HG03575 (cell line): ENCODE measurements at regions not wholly inside any gene's neighbourhood (a gene's known extent, or its start where the extent isn't known, plus 50 kb on each side); places are given as distances from the start of the nearest gene placed in this dataset.
"Not testable (repeated sequence)": the region's sequence is repeated elsewhere in the genome, so short reads cannot be mapped to it uniquely, and the experiment has no call there.

Source experiments
- ATAC-seq: cut with Tn5 transposase; IDR thresholded peaks from one replicate; pipeline ENCODE4 v1.9.1; 2021; ENCODE audit not compliant: unreplicated experiment, insufficient number of reproducible peaks, low FRiP score; ENCODE audit errors: extremely low read depth

DNA sequence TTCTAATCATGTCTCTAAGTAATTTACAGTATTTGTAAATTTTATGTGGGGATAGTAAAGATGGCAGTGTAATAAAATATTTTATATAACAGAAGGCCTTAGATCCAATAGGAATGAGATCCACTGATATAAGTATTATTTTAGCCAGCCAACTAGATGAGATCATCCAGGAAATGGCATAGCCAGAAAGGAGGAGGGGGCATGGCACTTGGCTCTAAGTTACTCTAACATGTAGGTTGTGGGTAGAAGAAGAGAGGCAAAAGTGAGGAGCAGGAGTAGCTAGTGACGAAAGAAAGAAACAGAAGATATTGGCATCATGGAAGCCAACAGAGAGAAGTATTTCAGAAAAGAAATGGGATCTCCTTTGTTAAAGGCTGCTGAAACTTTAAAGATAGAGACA, 426.1 kb downstream of the PTPRC start:
- ATAC-seq, result no peak

DNA sequence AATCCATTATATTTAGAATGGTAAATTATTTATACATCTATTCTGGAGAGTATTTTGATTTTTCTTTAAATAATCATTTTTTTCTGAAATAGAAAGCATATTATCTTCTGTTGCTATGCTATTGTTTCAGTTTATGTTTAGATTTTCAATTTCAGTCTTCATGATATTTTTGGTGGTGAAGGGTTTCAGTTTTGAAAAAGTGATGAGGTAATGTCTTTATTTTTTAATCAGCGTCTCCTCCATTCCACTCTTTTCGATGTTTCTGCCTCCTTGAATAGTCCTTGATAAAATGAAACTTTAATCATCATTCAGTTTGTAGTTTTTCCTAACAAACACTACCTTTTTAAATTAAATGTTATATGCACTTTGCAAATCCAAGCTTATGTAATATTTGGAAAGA, 428.6 kb downstream of the PTPRC start:
- peak; percentile 89 for ATAC-seq

DNA sequence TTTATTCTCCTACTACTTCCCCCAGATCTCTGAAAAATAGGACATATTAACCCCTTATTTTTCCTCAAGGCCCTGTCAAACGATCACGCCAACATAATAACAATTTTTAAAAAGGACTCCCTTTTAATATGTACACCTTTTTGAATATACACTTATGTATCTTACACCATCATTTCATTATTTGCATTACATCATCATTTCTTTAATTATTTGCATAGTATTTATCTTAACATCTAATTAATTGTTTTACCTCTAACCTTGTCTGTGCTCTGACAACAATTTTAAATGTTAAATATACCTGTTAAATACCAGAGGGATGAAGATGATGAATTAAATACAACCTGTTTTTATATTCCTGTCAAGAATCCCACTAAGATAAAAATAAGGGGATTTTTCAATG, 432.2 kb downstream of the PTPRC start:
- no peak for ATAC-seq

DNA sequence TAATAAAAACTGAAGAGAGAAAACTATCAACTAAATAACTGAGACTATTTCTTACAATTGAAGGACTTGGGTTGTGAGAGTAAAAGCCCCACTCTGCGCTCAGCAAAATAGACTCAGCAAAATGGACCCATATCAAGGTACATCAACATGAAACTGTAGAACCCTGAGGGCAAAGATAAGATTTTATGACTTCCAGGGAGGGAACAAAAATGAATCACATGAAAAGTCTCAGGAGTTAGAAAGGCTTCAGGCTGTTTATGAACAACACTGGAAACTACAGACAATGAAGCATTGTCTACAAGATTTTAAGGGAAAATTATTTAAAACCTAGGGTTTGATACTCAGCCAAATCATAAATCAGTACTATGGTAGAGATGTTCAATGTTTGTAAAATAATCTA, 434.3 kb downstream of the PTPRC start:
- no peak for ATAC-seq

DNA sequence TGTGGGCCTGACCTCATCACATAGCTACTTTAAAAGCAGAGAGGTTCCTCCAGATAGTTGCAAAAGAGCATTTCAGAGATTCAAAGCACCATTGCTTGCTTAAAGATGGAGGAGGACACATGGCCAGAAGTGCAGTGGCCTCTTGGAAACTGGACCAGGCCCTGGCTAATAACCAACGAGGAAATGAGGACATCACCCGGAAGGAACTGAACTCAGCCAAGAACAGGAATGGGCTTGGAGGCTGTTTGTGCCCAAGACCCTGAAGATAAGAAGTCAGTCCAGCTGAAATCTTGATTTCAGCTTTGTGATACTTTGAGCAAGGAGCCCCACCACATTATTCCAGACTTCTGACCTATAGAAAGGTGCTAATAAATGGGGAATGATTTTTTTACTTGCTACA, 437.0 kb downstream of the PTPRC start:
- ATAC-seq, result no peak

DNA sequence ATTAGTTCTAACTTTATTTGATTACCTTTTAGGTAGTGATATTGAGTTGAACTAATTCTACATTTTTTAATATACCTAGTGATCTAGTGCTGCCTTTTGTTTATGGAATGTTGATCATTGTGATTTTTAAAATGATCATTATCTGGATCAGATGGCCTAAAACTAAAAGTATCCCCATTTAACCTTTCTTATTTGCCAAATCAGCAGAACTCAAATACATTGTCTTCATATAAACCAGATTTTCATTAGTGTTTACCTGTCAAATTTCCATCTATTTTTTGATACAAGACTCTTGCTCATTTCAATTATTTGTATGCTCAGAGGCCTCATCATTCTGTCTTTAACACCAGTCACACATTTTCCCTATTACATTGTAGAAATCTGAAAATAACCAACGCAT, 441.2 kb downstream of the PTPRC start:
- ATAC-seq, result no peak

DNA sequence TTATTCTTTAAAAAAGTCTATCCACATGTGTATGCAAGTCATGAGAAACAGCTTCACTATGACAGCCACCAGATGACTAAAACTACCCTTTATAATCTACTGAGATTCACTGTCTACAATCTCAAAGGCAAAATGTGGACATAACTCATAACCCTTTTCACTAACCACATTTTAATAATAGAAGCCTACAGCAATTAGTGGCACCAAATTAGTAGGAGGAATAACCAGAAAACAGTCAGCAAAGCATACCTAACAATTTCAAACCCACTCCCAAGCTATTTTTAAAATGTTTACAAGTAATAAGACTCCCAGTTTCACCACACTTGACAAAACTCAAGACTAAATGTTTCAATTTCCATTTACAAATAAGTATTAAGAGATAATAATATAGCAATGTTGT, 442.9 kb downstream of the PTPRC start:
- ATAC-seq, result peak; percentile 71

DNA sequence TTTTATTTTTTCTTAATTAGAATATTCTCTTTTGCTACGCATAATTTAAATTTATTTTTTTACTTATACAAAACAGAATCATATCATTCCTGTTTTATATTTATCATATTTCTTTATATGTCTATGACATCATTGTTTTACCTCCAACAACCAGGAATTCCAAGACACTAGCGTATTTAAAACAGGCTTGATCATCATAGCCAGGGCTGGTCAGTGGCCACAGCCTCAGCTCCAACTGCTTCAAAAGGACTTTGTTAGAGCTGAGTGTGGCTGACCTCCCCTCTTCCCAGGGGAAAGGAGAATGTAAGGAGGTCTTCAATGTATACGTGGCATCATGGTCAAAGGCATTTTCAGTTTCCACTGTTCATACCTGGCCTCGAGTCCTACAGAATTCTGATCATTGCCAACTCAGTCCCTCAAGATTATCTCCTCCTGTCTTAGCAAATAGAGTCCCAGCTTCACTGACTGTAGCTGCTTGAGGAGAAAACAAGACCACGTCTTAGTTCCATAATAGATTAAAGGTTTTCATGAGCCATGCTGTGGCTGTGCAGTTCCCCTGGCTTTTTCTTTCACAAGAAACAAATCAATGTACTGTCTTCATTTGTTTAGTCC, 444.0 kb downstream of the PTPRC start:
- no peak for ATAC-seq

DNA sequence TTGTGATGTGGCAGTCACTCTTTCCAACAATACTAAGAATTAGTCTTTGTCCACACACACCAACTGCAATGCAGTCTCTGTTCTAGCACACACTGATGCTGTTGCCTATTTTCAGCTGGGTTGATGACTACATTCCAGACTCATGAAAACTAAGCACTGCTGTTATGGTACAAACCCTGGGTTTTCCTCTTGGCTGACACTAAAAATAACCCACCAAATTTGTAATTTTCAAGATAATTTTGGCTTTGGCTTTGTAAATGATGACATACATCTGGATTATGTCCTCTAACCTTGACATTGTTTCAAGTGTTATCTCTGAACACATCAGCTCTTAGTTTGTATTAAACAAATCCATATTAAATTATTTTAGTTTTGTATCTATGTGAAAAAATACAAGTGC, 444.8 kb downstream of the PTPRC start:
- ATAC-seq, result no peak

DNA sequence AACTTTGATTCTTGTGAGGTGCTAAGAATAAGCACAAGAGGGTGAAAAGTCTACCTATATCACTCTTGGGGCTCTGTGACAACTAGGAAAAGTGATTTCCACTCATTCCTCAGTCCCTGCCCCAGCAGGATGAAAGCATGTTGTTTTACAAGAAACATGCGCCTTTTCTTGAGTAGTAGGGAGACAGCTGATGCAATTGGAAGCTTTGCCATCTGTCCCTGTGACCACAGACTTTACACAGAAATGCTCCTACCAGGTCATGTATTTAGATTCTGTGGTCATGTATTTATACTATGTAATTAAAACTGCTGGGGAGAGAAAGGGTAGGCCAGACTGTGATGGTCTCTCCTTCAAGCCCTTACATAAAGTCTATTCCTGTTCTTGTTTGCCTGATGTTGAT, 445.5 kb downstream of the PTPRC start:
- no peak for ATAC-seq

DNA sequence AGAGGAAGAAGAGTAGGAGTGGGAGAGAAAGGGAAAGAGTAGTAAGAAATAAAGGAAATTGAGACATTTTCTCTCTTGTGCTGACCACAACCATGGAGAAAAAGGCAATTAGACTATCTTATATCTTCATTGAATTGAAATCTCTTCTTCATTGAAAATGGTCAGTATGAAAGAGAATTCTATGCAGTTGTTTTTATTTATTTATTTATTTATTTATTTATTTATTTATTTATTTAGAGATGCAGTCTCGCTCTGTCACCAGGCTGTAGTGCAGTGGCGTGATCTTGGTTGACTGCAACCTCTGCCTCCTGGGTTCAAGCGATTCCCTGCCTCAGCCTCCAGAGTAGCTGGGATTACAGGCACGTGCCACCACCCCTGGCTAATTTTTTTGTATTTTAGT, 447.1 kb downstream of the PTPRC start:
- no peak for ATAC-seq

DNA sequence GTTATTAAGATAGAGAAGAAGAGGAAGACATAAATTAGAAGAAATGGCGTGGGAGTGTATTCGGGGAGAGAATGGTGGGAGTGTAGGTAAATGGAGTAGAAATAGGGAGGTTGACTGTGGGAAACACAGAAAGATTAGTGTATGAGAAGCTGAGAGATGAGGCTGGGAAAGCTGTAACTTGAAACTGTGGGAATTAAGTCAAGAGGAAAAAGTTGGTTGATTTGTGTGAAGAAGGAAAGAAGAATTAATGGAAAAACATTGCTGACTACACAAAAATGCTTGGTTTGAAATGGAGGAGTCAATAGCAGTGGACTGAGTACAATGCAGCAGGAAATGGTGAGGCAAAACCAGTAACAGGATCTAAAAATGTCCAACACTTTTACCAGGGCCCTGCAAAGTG, 448.3 kb downstream of the PTPRC start:
- ATAC-seq, result no peak

DNA sequence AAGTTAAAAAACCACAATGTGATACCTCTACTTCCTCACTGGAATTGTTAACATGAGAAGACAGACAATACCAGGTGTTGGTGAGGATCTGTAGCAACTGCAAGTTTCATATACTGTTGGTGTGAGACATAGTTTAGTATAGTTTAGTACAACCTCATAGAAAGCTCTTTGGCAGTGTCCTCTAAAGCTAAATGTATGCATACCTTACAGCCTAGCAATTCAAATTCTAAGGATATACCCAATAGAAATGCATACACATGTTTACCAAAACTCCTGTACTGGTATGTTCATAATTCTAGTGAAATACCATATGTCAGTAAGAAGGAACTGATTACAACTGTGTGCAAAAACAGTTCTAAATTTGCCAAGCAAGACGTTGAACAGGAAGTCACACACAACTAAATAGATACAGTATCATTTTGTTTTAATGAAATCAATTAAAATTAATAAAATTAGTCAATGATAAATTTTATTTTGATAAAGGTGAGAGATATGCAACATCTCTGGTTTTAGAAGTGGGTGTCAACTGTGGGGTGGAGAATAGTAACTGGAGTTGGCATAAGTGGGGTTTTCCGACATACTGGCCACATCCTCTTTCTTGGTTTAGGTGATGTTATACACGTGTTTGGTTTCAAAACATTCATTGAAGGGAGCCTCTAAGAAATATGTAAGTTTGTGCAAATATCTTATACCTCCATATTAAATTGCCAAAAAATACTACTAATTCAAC, 450.7 kb downstream of the PTPRC start:
- peak; percentile 81 for ATAC-seq

DNA sequence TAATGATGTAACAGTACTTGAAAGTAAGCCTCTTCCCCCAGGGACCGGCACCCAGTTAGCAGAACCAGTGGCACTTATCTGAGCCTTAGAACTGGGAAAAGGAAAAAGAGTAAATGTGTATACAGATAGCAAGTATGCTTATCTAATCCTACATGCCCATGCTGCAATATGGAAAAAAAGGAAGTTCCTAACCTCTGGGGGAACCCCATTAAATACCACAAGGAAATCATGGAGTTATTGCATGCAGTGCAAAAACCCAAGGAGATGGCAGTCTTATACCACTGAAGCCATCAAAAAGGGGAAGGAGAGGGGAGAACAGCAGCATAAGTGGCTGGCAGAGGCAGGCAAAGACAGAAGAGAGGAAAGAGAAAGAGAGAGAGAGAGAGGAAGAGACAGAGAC, 456.8 kb downstream of the PTPRC start:
- not testable (repeated sequence) for ATAC-seq

DNA sequence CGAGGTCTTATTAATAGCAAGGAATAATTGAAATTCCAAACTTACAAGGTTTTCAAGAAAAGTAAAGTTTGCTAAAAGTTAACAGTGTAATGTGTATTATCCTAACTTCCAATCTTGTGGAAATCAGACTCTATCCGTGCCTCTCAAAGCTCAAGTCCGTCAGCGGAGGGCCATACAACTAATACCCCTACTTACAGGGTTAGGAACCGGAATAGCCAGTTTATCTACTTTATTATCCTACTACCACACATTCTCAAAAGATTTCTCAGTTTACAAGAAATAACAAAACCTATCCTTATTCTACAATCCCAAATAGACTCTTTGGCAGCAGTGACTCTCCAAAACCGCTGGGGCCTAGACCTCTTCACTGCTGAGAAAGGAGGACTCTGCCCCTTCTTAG, 457.8 kb downstream of the PTPRC start:
- no peak for ATAC-seq

DNA sequence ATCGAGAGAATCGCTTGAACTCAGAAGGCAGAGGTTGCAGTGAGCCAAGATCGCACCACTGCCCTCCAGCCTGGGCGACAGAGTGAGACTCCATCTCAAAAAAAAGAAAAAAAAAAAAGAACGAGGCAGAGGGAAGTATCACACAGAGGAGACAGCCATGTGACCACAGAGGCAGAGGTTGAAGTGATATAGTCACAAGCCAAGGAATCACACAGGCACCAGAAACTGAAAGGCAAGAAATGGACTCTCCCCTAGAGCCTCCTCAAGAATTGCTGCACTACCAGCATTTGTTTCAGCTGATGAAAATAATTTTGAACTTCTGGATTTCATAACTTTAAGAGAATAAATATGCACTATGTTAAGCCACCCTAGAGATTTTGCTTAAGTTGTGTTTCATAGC, 459.6 kb downstream of the PTPRC start:
- ATAC-seq, result no peak

DNA sequence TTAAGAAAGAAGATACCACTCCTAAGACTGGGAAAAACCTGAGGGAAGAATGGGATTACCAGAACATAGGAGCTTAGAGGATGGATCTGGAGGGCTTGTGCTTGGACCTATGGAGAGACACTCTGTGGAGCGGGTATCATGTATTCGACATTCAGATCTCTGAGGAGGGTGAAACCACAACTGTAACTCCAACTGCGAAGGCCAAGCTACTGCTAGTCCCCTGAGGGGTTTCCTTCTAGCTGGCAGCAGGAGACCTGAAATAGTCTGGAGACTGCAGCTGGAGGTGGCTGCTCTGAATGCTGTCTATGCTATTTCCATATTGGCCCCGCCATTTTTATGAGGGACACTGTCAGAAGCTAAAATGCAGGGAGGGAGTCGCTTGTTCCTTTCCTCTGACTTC, 462.3 kb downstream of the PTPRC start:
- no peak for ATAC-seq

DNA sequence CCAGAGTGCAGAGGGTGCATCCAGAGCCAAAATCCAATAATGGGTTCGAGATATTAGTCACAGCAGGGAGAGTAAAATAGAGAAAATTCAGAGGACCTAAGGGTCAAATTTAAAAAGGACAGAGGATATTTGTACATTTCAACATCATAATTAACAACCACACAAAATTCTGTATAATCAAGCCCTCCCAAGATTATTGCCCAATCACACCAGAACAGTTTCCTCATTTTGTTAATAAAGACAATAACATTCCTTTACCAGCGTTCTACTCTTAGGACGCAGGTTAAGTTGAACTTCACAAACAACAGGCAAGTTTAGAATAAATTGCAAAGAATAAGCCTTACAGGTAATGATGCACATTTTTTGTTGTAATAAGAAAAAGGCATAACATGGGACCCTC, 462.8 kb downstream of the PTPRC start:
- ATAC-seq, result no peak

DNA sequence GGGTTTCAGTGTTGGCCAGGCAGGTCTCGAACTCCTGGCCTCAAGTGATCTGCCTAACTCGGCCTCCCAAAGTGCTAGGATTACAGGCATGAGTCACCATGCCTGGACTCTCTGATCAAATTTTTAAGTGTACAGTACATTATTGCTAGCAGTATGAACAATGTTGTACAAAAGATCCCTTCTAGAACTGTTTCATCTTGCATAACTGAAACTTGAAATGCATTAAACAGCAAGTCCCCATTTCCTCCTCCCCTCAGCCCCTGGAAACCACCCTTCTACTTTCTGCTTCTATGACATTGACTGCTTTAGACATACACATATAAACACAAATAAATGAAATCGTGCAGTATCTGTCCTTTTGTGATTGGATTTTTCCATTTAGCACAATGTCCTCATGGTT, 463.4 kb downstream of the PTPRC start:
- no peak for ATAC-seq

DNA sequence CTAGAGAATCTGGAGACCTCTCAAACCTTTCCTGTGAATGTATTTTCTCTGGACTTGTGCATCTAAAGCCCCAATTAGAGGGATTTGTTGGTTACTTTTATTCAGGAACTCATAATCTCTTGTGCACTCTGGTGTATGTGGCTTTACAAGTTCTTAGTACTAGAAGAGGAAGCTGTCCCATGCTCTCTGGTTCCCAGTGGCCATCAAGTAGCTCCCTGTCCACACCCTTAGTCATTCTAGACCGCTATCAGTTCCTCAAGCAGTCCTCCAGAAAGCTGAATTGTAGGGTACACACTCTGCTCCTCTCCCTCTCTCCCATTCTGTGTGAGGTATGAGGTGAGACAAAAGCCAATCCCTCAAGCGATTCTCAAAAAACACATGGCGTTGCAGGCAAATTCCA, 470.3 kb downstream of the PTPRC start:
- ATAC-seq, result no peak

DNA sequence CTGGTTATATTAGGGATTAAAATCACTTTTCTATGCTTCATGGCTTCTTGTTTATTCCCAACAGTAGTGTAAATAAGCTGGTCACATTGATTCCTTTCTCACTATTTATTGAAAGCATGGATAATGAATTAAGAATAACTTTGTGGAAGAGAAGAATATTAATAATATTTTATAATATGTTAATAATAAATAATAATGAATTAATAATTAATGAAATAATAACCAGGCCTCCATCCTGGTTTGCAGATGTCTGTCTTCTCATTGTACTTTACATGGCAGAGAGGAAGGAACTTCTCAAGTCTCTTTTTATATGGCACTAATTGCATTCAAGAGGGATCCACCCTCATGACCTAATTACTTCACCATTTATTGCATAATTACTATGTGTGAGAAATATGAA, 473.5 kb downstream of the PTPRC start:
- ATAC-seq, result no peak
